ENCODE measurements at regions not wholly inside any gene's neighbourhood (a gene's known extent, or its start where the extent isn't known, plus 50 kb on each side); places are given as distances from the start of the nearest gene placed in this dataset.

DNA sequence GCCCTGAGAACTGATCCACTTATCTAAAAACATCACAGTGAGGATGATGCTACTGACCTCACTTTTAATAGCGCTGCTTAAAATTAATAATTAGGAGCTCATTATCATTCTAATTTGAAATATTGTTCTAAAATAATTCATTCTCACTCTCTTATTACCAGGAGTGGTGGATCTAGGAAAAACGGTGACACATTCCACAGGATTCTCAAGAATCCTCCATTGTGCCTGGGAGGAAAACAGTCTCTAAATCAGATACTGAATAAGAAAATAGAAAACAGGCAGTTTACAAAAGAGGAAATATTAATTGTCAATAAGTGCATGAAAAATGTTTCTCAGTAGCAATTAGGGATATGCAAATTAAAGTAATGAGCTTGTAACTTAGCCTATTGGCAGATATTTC is 187.4 kb downstream of the TENT5A start:
- ATAC-seq (ENCODE audit: low FRiP score) (no peak), DNase-seq (ENCODE audit: low spot score) (no peak)
- no peak for TF ChIP-seq CTCF (IDR thresholded peaks at IDR 0.05)

- no peak for TF ChIP-seq CTCF (IDR thresholded peaks at IDR 0.05)
- no peak for ATAC-seq (ENCODE audit: low FRiP score)
- DNase-seq (ENCODE audit: low spot score): no peak
Measured at GRCh38 chr6:81564470-81565068, 187.9 kb downstream of the TENT5A start.

GRCh38 chr6:81562169-81562568 is 190.3 kb downstream of the TENT5A start:
- peak; percentile 94 for ATAC-seq (ENCODE audit: low FRiP score)
- no peak for DNase-seq (ENCODE audit: low spot score)
- TF ChIP-seq CTCF (IDR thresholded peaks at IDR 0.05): no peak

GRCh38 chr6:81561731-81562130 is 190.8 kb downstream of the TENT5A start:
- no peak for TF ChIP-seq CTCF (IDR thresholded peaks at IDR 0.05)
- DNase-seq (ENCODE audit: low spot score): no peak
- no peak for ATAC-seq (ENCODE audit: low FRiP score)

- ATAC-seq (ENCODE audit: low FRiP score) (peak; percentile 23), DNase-seq (ENCODE audit: low spot score) (no peak)
Measured at GRCh38 chr6:81561071-81561564, 191.4 kb downstream of the TENT5A start.

GRCh38 chr6:81557811-81558210 is 194.7 kb downstream of the TENT5A start:
- no peak for DNase-seq (ENCODE audit: low spot score)
- ATAC-seq (ENCODE audit: low FRiP score): no peak
- no peak for TF ChIP-seq CTCF (IDR thresholded peaks at IDR 0.05)

More at GRCh38 chr6:81561071-81561564, 191.4 kb downstream of the TENT5A start:
- TF ChIP-seq CTCF (IDR thresholded peaks at IDR 0.05): no peak

DNA sequence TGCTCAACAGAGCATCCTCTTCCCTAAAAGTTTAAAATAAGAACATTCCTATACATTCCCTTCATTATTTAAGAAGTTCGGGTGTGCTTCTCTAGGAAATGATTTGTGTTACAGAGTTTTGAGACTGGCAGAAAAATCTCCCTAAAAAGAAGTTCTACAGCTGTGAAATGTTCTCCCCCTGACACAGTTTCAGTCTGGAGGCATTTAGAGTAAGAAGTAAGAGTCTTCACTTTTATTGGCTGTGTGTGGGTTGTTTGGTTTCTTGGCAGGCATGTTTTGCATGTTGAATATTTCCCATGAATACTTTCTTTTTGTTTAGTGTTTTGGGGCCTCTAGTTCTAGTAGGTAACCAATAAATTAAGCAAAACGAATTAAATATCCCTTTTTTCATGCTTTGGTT is 195.9 kb downstream of the TENT5A start:
- no peak for DNase-seq (ENCODE audit: low spot score)
- no peak for TF ChIP-seq CTCF (IDR thresholded peaks at IDR 0.05)
- ATAC-seq (ENCODE audit: low FRiP score): no peak
